ENCODE measurements at regions not wholly inside any gene's neighbourhood (a gene's known extent, or its start where the extent isn't known, plus 50 kb on each side); places are given as distances from the start of the nearest gene placed in this dataset.

DNA sequence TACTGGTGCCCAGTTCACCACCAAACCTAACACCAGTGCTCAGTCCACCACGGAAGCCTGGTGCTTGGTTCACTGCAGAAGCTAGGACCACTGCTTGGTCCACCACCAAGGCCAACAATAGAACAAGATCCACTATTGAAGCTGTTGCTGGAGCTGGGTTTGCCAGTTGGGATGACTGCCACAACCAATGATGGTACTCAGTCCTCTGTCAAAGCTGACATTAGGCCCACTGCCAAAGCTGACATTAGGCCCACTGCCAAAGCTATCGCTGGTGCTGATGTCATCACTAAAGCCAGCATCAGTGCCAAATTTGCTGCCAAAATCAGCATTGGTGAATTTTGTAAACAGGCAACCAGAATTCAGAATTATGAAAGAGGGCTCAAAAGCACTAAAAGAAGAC, 1850.2 kb upstream of the RAG2 start:
- H3K27ac ChIP-seq: no peak overlapping the region
- intact Hi-C loops (cut with DNase I): no loop called here
- H3K9me3 ChIP-seq: peaks cover 0 to 6% (median 0%) of the 10 kb centered on the region in 11 donors
- no peaks in the 10 kb centered on the region for H3K27me3 ChIP-seq
- no peak for ATAC-seq
- H3K36me3 ChIP-seq: no peaks in the 10 kb centered on the region
- WGBS, 2 donors: 43 to 50% methylated on average over 2 of the region's 2 CpGs
- peak; percentile 10 to 37 for DNase-seq
- H3K4me3 ChIP-seq: no peak overlapping the region
- TF ChIP-seq, protein P1, sequence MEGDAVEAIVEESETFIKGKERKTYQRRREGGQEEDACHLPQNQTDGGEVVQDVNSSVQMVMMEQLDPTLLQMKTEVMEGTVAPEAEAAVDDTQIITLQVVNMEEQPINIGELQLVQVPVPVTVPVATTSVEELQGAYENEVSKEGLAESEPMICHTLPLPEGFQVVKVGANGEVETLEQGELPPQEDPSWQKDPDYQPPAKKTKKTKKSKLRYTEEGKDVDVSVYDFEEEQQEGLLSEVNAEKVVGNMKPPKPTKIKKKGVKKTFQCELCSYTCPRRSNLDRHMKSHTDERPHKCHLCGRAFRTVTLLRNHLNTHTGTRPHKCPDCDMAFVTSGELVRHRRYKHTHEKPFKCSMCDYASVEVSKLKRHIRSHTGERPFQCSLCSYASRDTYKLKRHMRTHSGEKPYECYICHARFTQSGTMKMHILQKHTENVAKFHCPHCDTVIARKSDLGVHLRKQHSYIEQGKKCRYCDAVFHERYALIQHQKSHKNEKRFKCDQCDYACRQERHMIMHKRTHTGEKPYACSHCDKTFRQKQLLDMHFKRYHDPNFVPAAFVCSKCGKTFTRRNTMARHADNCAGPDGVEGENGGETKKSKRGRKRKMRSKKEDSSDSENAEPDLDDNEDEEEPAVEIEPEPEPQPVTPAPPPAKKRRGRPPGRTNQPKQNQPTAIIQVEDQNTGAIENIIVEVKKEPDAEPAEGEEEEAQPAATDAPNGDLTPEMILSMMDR (IDR thresholded peaks at IDR 0.05): no peak
- no peaks in the 10 kb centered on the region for H3K4me1 ChIP-seq

DNA sequence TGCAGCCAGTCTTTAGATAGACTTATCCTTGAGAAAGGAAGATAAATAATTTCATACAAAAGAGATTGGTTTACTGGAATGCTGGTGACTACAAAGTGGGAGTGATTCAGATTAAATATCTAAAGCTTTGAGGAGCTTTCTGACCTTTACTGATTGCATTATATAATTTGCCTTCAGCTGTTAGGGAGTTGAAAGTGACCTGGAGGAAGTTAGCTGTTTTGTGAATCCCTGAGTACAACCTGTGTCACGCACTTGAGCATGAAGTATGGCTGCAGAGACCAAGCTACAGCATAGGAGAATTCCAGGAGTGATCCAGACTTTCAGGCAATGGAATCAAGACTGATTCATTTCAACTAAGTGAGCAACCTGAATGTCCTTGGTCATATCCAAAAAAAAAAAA, 1848.3 kb upstream of the RAG2 start:
- intact Hi-C loops (cut with DNase I): no loop called here
- no peaks in the 10 kb centered on the region for H3K4me1 ChIP-seq
- H3K4me3 ChIP-seq: no peak overlapping the region
- no peaks in the 10 kb centered on the region for H3K27me3 ChIP-seq
- TF ChIP-seq, protein P1 (IDR thresholded peaks at IDR 0.05): no peak
- WGBS, 2 donors: 80 to 85% methylated on average over 1 of the region's 1 CpG
- peaks cover 0 to 6% (median 0%) of the 10 kb centered on the region in 11 donors for H3K9me3 ChIP-seq
- DNase-seq (no peak), ATAC-seq (no peak)
- H3K27ac ChIP-seq: no peak overlapping the region
- H3K36me3 ChIP-seq: no peaks in the 10 kb centered on the region

DNA sequence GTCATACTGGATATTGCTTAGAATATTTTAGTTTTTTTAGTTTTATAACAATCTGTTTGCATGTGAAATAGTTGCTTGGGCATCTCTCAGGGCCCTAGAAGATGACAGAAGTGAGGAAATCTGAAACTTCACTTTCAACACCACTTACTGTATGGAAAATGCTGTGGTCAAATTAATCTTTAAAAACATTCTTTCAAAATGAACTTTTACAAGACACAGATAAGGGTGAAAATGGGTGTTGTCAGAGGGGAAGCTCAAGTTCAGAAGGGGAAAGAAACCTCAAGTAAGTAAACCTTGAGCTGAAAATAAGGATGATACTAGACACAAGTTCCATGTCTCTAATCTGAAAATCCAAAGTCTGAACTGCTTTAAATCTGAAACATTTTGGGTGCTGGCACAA, 1840.1 kb upstream of the RAG2 start:
- no peak overlapping the region for H3K4me3 ChIP-seq
- no peak for DNase-seq
- H3K36me3 ChIP-seq: no peaks in the 10 kb centered on the region
- no peak overlapping the region for H3K27ac ChIP-seq
- H3K9me3 ChIP-seq: peaks cover 0 to 10% (median 0%) of the 10 kb centered on the region in 11 donors
- no peaks in the 10 kb centered on the region for H3K27me3 ChIP-seq
- H3K4me1 ChIP-seq: no peaks in the 10 kb centered on the region
- ATAC-seq: no peak
- TF ChIP-seq, protein P1 (IDR thresholded peaks at IDR 0.05): no peak
- intact Hi-C loops (cut with DNase I): no loop called here

DNA sequence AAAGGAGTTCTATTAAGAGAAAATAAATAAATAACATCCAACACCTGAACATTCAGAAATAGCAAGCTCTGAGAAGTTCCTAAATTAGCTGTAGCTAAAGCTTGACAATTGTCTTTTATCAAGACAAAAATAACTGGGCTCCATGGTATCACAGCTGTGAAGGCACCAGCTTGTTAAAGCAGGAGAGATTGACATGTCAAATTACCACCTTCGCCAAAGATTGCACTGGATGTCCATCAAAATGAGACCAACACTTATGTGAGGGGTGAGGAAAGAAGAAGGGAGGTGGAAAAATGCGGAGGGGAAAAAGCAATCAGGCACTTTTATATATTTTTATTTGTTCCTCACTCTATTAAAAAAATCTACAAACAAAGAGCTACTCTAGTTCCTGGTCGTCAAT, 1827.5 kb upstream of the RAG2 start:
- no peak for ATAC-seq
- WGBS, 2 donors: 47 to 59% methylated on average over 3 of the region's 3 CpGs
- intact Hi-C loops (cut with DNase I): no loop called here
- no peaks in the 10 kb centered on the region for H3K4me1 ChIP-seq
- TF ChIP-seq, protein P1 (IDR thresholded peaks at IDR 0.05): no peak
- H3K27me3 ChIP-seq: no peaks in the 10 kb centered on the region
- H3K36me3 ChIP-seq: no peaks in the 10 kb centered on the region
- H3K27ac ChIP-seq: no peak overlapping the region
- peaks cover 0 to 4% (median 0%) of the 10 kb centered on the region in 11 donors for H3K9me3 ChIP-seq
- DNase-seq: no peak
- H3K4me3 ChIP-seq: no peak overlapping the region

DNA sequence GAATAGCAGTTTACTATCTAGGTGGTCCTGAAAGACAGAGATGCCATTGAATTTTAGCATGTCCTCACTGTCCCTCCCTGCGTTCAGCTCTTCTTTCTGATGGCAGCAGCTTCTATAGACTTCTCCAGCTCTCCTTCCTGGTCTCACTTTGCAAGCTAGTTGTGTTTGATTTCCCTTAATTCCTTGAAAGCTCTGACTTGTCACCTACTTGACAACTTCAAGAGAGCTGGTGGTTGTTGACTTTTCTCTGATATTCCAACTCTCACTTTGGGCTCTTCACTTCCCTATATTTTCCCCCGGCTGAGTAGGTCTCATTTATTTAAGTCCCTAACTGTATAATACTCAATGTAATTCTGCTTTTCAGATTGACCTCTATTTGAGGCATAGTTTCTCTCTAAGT, 1825.0 kb upstream of the RAG2 start:
- H3K4me3 ChIP-seq: no peak overlapping the region
- no peaks in the 10 kb centered on the region for H3K36me3 ChIP-seq
- no peaks in the 10 kb centered on the region for H3K27me3 ChIP-seq
- 53 to 69% methylated on average over 2 of the region's 2 CpGs for WGBS, 2 donors
- TF ChIP-seq, protein P1 (IDR thresholded peaks at IDR 0.05): no peak
- peaks cover 0 to 7% (median 0%) of the 10 kb centered on the region in 11 donors for H3K9me3 ChIP-seq
- DNase-seq (no peak), ATAC-seq (no peak)
- no peak overlapping the region for H3K27ac ChIP-seq
- intact Hi-C loops (cut with DNase I): no loop called here
- no peaks in the 10 kb centered on the region for H3K4me1 ChIP-seq

Data from heart right ventricle (tissue), 16 donors.